ENCODE measurements at regions not wholly inside any gene's neighbourhood (a gene's known extent, or its start where the extent isn't known, plus 50 kb on each side); places are given as distances from the start of the nearest gene placed in this dataset.

DNA sequence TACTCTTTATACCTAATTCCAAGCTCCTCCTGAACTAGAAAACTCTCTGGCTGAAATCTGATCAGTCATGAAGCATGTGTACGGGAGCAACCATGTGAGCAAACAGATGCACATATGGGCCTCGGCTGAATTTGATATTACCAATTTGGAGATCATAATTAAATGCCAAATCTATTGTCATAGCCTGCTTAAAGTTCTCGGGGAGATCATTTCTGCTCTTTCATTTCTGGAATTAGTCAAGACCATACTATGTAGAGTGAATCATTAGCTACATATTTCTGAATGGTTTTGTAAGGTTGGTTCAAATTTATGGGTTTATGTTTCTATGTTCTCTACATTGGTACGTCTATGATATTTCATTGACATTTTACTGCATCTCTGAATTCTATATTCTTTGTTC is 205.5 kb downstream of the UBE2E3 start:
- no peaks in the 10 kb centered on the region for H3K9me3 ChIP-seq (ENCODE audit: low read depth, low read length)
- DNase-seq (ENCODE audit: low read depth, low spot score): no peak
- H3K9ac ChIP-seq (ENCODE audit: insufficient read length): no peak overlapping the region
- TF ChIP-seq FOXP2 (optimal IDR thresholded peaks at IDR 0.05; ENCODE audit: control extremely low read depth, extremely low read length, insufficient read depth): no peak
- no peak for TF ChIP-seq EZH2 (IDR thresholded peaks at IDR 0.05)
- TF ChIP-seq POLR2AphosphoS5 (IDR thresholded peaks at IDR 0.05; ENCODE audit: borderline replicate concordance, low read depth, low read length): no peak
- no peak overlapping the region for H3K4me3 ChIP-seq
- H3K27ac ChIP-seq: no peak overlapping the region
- no peaks in the 10 kb centered on the region for H3K36me3 ChIP-seq (ENCODE audit: insufficient read depth, low read length)

DNA sequence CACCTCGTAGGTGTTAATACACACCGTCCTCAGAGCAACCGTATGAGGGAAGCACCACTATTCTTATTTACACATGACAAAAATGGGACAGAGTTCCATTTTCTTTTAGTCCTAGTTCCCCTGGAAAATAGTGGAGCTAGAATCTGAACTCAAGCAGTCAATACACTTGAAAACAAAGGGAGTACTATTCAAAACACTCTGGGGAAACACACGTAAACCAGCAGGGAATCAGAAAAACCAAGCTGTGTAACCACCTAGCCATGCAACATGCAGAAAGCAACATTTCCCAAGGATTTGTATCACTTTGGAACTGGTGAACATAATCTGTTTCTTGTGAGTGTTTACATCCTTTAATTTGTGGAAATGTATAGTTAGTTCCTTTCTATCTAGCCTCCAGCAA is 208.2 kb downstream of the UBE2E3 start:
- H3K9me3 ChIP-seq (ENCODE audit: low read depth, low read length): no peaks in the 10 kb centered on the region
- no peak overlapping the region for H3K4me3 ChIP-seq
- no peak for DNase-seq (ENCODE audit: low read depth, low spot score)
- no peak overlapping the region for H3K9ac ChIP-seq (ENCODE audit: insufficient read length)
- no peaks in the 10 kb centered on the region for H3K36me3 ChIP-seq (ENCODE audit: insufficient read depth, low read length)
- no peak overlapping the region for H3K27ac ChIP-seq
- TF ChIP-seq FOXP2 (optimal IDR thresholded peaks at IDR 0.05; ENCODE audit: control extremely low read depth, extremely low read length, insufficient read depth): no peak
- TF ChIP-seq EZH2 (IDR thresholded peaks at IDR 0.05): no peak
- TF ChIP-seq POLR2AphosphoS5 (IDR thresholded peaks at IDR 0.05; ENCODE audit: borderline replicate concordance, low read depth, low read length): no peak

DNA sequence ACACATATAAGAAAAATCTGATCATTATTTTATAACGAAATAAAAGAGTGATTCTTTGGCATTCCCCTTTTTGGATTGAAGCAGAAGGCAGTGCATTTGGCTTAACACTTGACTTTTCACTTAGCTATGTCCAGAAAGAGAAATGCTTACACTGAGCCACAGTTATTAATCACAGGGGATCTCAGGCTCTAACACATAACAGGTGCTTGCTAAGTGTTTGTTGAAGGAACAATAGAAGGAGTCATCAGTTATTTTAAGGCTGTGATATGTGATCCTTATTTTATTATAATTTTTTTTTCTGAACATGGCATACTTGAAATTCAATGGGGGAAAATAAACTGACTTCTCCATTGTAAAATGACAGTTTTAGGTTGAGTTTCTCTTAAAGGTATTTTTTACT is 209.5 kb downstream of the UBE2E3 start:
- TF ChIP-seq EZH2 (IDR thresholded peaks at IDR 0.05) (no peak), FOXP2 (optimal IDR thresholded peaks at IDR 0.05; ENCODE audit: control extremely low read depth, extremely low read length, insufficient read depth) (no peak), POLR2AphosphoS5 (IDR thresholded peaks at IDR 0.05; ENCODE audit: borderline replicate concordance, low read depth, low read length) (no peak)
- DNase-seq (ENCODE audit: low read depth, low spot score): no peak
- H3K27ac ChIP-seq: no peak overlapping the region
- no peak overlapping the region for H3K9ac ChIP-seq (ENCODE audit: insufficient read length)
- no peaks in the 10 kb centered on the region for H3K36me3 ChIP-seq (ENCODE audit: insufficient read depth, low read length)
- H3K9me3 ChIP-seq (ENCODE audit: low read depth, low read length): no peaks in the 10 kb centered on the region
- no peak overlapping the region for H3K4me3 ChIP-seq

DNA sequence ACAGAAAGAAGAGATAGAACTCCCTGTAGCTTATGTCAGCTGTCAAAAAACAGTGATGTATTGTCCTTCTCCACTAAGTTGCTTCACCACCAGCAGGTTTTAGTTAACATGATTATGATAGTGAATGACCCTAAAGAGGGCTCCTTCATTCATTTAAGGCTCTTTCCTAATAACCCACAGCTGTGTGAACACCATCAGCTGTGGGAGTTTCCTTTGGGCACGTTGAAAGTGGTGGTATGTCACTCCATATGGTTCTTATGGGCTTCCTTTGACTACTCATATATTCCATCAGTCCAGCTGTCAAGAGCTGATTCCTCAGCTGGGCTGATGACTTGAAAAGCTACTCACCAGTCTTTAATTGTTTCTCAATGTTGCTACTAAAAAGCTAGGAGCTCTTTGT is 210.3 kb downstream of the UBE2E3 start:
- Histone ChIP-seq H3K36me3 (ENCODE audit: insufficient read depth, low read length) (no peaks in the 10 kb centered on the region), H3K9me3 (ENCODE audit: low read depth, low read length) (no peaks in the 10 kb centered on the region), H3K9ac (ENCODE audit: insufficient read length) (no peak overlapping the region), H3K27ac (no peak overlapping the region), H3K4me3 (no peak overlapping the region)
- no peak for DNase-seq (ENCODE audit: low read depth, low spot score)
- TF ChIP-seq FOXP2 (optimal IDR thresholded peaks at IDR 0.05; ENCODE audit: control extremely low read depth, extremely low read length, insufficient read depth) (no peak), POLR2AphosphoS5 (IDR thresholded peaks at IDR 0.05; ENCODE audit: borderline replicate concordance, low read depth, low read length) (no peak), EZH2 (IDR thresholded peaks at IDR 0.05) (no peak)

DNA sequence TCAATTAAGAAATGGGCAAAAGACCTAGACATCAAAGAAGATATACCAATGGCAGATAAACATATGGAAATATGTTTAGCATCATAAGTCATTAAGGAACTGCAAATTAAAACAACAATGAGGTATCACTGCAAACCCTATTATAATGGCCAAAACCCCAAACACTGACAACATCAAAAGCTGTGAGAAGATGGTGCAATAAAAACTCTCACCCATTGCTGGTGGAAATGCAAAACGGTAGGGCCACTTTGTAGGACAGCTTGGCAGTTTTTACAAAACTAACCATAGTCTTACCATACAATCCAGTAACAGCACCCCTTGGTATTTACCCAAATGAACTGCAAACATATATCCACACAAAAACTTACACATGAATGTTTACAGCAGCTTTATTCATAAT is 213.1 kb downstream of the UBE2E3 start:
- no peak for DNase-seq (ENCODE audit: low read depth, low spot score)
- TF ChIP-seq FOXP2 (optimal IDR thresholded peaks at IDR 0.05; ENCODE audit: control extremely low read depth, extremely low read length, insufficient read depth): no peak
- TF ChIP-seq POLR2AphosphoS5 (IDR thresholded peaks at IDR 0.05; ENCODE audit: borderline replicate concordance, low read depth, low read length): no peak
- no peak for TF ChIP-seq EZH2 (IDR thresholded peaks at IDR 0.05)
- H3K4me3 ChIP-seq: no peak overlapping the region
- H3K9me3 ChIP-seq (ENCODE audit: low read depth, low read length): no peaks in the 10 kb centered on the region
- H3K36me3 ChIP-seq (ENCODE audit: insufficient read depth, low read length): no peaks in the 10 kb centered on the region
- no peak overlapping the region for H3K27ac ChIP-seq
- no peak overlapping the region for H3K9ac ChIP-seq (ENCODE audit: insufficient read length)

DNA sequence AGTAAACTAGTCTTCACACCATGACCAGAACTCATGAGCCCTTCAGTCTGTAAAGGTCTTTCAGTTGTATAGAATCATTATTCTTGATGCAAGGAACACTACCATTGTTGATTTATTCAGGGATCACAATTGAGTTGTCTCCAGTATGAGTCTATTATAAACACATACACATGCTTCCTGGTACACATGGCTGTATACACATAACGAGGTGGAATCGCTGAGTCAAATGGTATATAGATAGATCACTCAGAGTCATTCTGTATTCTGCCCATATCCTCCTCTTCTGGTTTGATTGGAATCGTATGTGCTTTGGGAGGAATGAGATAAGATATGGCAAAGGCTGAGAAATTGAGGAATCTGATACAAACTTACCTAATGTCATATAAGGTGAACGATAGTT is 216.0 kb downstream of the UBE2E3 start:
- DNase-seq (ENCODE audit: low read depth, low spot score): no peak
- no peak overlapping the region for H3K27ac ChIP-seq
- no peak overlapping the region for H3K4me3 ChIP-seq
- no peaks in the 10 kb centered on the region for H3K36me3 ChIP-seq (ENCODE audit: insufficient read depth, low read length)
- H3K9me3 ChIP-seq (ENCODE audit: low read depth, low read length): no peaks in the 10 kb centered on the region
- no peak overlapping the region for H3K9ac ChIP-seq (ENCODE audit: insufficient read length)
- TF ChIP-seq POLR2AphosphoS5 (IDR thresholded peaks at IDR 0.05; ENCODE audit: borderline replicate concordance, low read depth, low read length): no peak
- TF ChIP-seq FOXP2 (optimal IDR thresholded peaks at IDR 0.05; ENCODE audit: control extremely low read depth, extremely low read length, insufficient read depth): no peak
- no peak for TF ChIP-seq EZH2 (IDR thresholded peaks at IDR 0.05)

DNA sequence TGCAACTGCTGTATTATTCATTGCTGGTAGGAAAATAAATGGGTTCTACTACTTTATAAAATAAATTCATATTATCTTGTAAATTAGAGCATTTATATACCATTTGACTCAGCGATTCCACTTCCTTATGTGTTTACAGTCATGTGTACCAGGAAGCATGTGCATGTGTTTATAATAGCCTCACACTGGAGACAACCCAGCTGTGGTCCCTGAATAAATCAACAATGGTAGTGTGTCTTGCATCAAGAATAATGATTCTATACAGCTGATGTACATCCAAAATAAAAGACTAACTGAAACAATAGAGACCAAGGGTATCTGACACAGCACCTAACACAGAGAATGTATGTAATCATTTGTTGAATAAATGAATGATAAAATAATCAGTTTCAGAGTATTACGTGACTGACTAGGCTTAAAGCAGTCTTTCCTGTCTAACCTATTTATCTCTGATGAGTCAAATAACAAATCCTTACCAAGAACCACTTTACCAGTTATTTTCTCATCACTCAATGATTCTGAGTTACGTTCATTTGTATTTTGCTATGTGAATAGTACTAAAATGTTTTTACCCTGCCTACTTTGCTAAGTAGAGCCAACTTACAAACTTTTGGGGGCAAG is 216.8 kb downstream of the UBE2E3 start:
- H3K36me3 ChIP-seq (ENCODE audit: insufficient read depth, low read length): no peaks in the 10 kb centered on the region
- TF ChIP-seq EZH2 (IDR thresholded peaks at IDR 0.05) (no peak), FOXP2 (optimal IDR thresholded peaks at IDR 0.05; ENCODE audit: control extremely low read depth, extremely low read length, insufficient read depth) (peak; percentile 83)
- no peak overlapping the region for H3K27ac ChIP-seq
- no peak overlapping the region for H3K4me3 ChIP-seq
- no peak for DNase-seq (ENCODE audit: low read depth, low spot score)
- H3K9me3 ChIP-seq (ENCODE audit: low read depth, low read length): no peaks in the 10 kb centered on the region
- no peak overlapping the region for H3K9ac ChIP-seq (ENCODE audit: insufficient read length)

DNA sequence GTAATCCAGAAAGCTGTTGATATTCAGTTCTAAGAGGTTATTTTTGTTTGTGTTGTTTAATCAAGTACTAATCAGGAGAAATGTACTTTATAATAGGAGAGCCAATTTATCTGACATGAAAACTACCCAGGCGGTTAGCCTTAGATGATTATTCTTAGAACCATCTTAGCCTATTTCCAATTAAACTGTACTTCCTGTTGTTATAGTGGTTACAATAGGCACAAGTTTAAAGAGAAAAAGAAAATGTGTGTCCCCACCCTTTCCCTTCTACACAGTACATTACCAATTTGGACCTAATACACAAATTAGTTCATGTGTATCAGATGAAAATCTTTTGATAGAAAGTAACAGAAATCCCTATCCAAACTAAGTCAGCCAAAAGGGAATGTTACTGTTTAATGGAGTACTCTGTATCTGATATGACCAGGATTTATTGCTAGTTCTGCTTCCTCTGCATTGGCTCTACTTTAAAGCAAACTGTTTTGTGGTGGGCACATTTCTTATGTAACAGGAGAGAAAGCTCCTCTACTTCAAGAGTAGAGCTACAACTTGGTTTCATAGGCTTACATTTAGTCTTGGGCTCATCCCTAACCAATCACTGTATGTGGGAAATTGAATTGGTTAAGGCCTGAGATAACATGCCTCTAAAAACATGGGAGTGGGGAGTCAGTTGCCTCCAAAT is 217.9 kb downstream of the UBE2E3 start:
- H3K36me3 ChIP-seq (ENCODE audit: insufficient read depth, low read length): no peaks in the 10 kb centered on the region
- no peak overlapping the region for H3K9ac ChIP-seq (ENCODE audit: insufficient read length)
- H3K27ac ChIP-seq: no peak overlapping the region
- H3K4me3 ChIP-seq: no peak overlapping the region
- no peaks in the 10 kb centered on the region for H3K9me3 ChIP-seq (ENCODE audit: low read depth, low read length)
- TF ChIP-seq FOXP2 (optimal IDR thresholded peaks at IDR 0.05; ENCODE audit: control extremely low read depth, extremely low read length, insufficient read depth) (no peak), POLR2AphosphoS5 (IDR thresholded peaks at IDR 0.05; ENCODE audit: borderline replicate concordance, low read depth, low read length) (no peak), EZH2 (IDR thresholded peaks at IDR 0.05) (no peak)
- no peak for DNase-seq (ENCODE audit: low read depth, low spot score)

DNA sequence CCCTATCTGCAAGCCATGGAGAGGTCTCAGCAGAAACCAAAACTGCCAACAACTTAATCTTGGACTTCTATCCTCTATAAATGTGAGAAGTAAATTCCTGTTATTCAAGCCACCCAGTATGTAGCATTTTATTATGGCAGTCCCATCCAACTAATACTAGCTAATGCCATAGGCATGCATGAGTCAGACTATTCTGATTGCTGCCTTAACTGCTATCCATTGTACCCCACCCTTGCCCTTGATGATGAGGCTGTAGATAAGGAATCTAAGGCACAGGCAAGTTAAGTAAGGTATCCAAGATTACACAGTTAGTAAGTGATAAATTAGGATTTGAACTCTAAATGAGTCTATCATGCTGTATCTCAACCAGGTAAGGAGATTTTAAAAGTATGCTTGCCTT is 223.0 kb downstream of the UBE2E3 start:
- Histone ChIP-seq H3K27ac (no peak overlapping the region), H3K9me3 (ENCODE audit: low read depth, low read length) (no peaks in the 10 kb centered on the region), H3K36me3 (ENCODE audit: insufficient read depth, low read length) (no peaks in the 10 kb centered on the region), H3K9ac (ENCODE audit: insufficient read length) (no peak overlapping the region), H3K4me3 (no peak overlapping the region)
- no peak for DNase-seq (ENCODE audit: low read depth, low spot score)
- TF ChIP-seq POLR2AphosphoS5 (IDR thresholded peaks at IDR 0.05; ENCODE audit: borderline replicate concordance, low read depth, low read length) (no peak), FOXP2 (optimal IDR thresholded peaks at IDR 0.05; ENCODE audit: control extremely low read depth, extremely low read length, insufficient read depth) (no peak), EZH2 (IDR thresholded peaks at IDR 0.05) (no peak)
